ENCODE measurements at regions not wholly inside any gene's neighbourhood (a gene's known extent, or its start where the extent isn't known, plus 50 kb on each side); places are given as distances from the start of the nearest gene placed in this dataset.
A peak's percentile ranks its signal among the peaks of the same experiment; 100 is the strongest.
"Not testable (repeated sequence)": the region's sequence is repeated elsewhere in the genome, so short reads cannot be mapped to it uniquely, and the experiment has no call there.

- DNase-seq (ENCODE audit: low spot score), result peak; percentile 10
These were observed 170.4 kb downstream of the PTPRC start for GRCh38 chr1:198809247-198809646.

GRCh38 chr1:198811449-198811848, 172.6 kb downstream of the PTPRC start:
- no peak for DNase-seq (ENCODE audit: low spot score)

GRCh38 chr1:198823626-198824025, 184.8 kb downstream of the PTPRC start:
- DNase-seq (ENCODE audit: low spot score), result no peak

- no peak for DNase-seq (ENCODE audit: low spot score)
These were observed 186.4 kb downstream of the PTPRC start for GRCh38 chr1:198825254-198825653.

GRCh38 chr1:198829356-198829755, 190.5 kb downstream of the PTPRC start:
- DNase-seq (ENCODE audit: low spot score), result no peak

GRCh38 chr1:198829944-198830343, 191.1 kb downstream of the PTPRC start:
- peak; percentile 4 for DNase-seq (ENCODE audit: low spot score)

GRCh38 chr1:198830412-198830811, 191.6 kb downstream of the PTPRC start:
- DNase-seq (ENCODE audit: low spot score), result no peak

GRCh38 chr1:198833706-198834503, 195.1 kb downstream of the PTPRC start:
- DNase-seq (ENCODE audit: low spot score), result no peak

- DNase-seq (ENCODE audit: low spot score), result no peak
These were observed 198.6 kb downstream of the PTPRC start for GRCh38 chr1:198837278-198838021.

GRCh38 chr1:198838022-198838342, 199.1 kb downstream of the PTPRC start:
- no peak for DNase-seq (ENCODE audit: low spot score)

GRCh38 chr1:198841477-198841876, 202.6 kb downstream of the PTPRC start:
- DNase-seq (ENCODE audit: low spot score), result no peak

GRCh38 chr1:198842686-198843085, 203.8 kb downstream of the PTPRC start:
- no peak for DNase-seq (ENCODE audit: low spot score)

GRCh38 chr1:198845271-198845670, 206.4 kb downstream of the PTPRC start:
- no peak for DNase-seq (ENCODE audit: low spot score)

GRCh38 chr1:198845851-198846250, 207.0 kb downstream of the PTPRC start:
- no peak for DNase-seq (ENCODE audit: low spot score)

GRCh38 chr1:198846556-198846955, 207.7 kb downstream of the PTPRC start:
- no peak for DNase-seq (ENCODE audit: low spot score)

GRCh38 chr1:198848206-198848605, 209.4 kb downstream of the PTPRC start:
- DNase-seq (ENCODE audit: low spot score), result no peak

GRCh38 chr1:198848649-198849048, 209.8 kb downstream of the PTPRC start:
- DNase-seq (ENCODE audit: low spot score), result no peak

GRCh38 chr1:198849093-198849492, 210.3 kb downstream of the PTPRC start:
- no peak for DNase-seq (ENCODE audit: low spot score)

GRCh38 chr1:198850196-198850595, 211.4 kb downstream of the PTPRC start:
- no peak for DNase-seq (ENCODE audit: low spot score)

- DNase-seq (ENCODE audit: low spot score), result not testable (repeated sequence)
These were observed 212.1 kb downstream of the PTPRC start for GRCh38 chr1:198850966-198851365.

- DNase-seq (ENCODE audit: low spot score), result no peak
These were observed 217.8 kb downstream of the PTPRC start for GRCh38 chr1:198856601-198857000.

GRCh38 chr1:198858033-198858432, 219.2 kb downstream of the PTPRC start:
- DNase-seq (ENCODE audit: low spot score), result no peak

GRCh38 chr1:198860371-198860770, 221.5 kb downstream of the PTPRC start:
- DNase-seq (ENCODE audit: low spot score), result no peak

GRCh38 chr1:198861636-198862035, 222.8 kb downstream of the PTPRC start:
- no peak for DNase-seq (ENCODE audit: low spot score)

All from AG08395 (cell line).